GM23338 (cell line): ENCODE measurements at regions not wholly inside any gene's neighbourhood (a gene's known extent, or its start where the extent isn't known, plus 50 kb on each side); places are given as distances from the start of the nearest gene placed in this dataset.

Experiments
- ATAC-seq: fragments of 200-7000 bp; cut with Tn5 transposase; 3 replicates; pipeline ENCODE4 v1.9.1; 2020
- DNase-seq: peaks from one replicate; pipeline ENCODE4 v3.0.0-alpha.2; 2015; ENCODE audit warnings: low spot score
- H2AFZ ChIP-seq: fragments of 200-600 bp; sonication (generic); 2 replicates; pipeline ENCODE4 v1.8.0; 2016; ENCODE audit warnings: antibody characterized with exemption, mild to moderate bottlenecking, moderate library complexity
- H3F3A ChIP-seq: fragments of 200-600 bp; sonication (generic); replicated peaks from 2 replicates; pipeline ENCODE4 v1.8.0; 2017; ENCODE audit warnings: antibody characterized with exemption, mixed run types, low read depth
- H3K27ac ChIP-seq: fragments of 200-600 bp; sonication (generic); 2 replicates; pipeline ENCODE4 v1.6.1; 2016; ENCODE audit warnings: low read depth
- H3K27me3 ChIP-seq: fragments of 200-600 bp; sonication (generic); 2 replicates; pipeline ENCODE4 v1.8.0; 2016; ENCODE audit warnings: mild to moderate bottlenecking, mixed run types, moderate library complexity; ENCODE audit not compliant: insufficient read depth
- H3K36me3 ChIP-seq: fragments of 200-600 bp; sonication (generic); 2 replicates; pipeline ENCODE4 v1.8.0; 2016; ENCODE audit warnings: mild to moderate bottlenecking; ENCODE audit not compliant: insufficient read depth
- H3K4me1 ChIP-seq: fragments of 200-600 bp; sonication (generic); 2 replicates; pipeline ENCODE4 v1.8.0; 2016; ENCODE audit warnings: mild to moderate bottlenecking, moderate library complexity; ENCODE audit not compliant: insufficient read depth
- H3K4me2 ChIP-seq: fragments of 200-600 bp; sonication (generic); 2 replicates; pipeline ENCODE4 v1.7.1; 2017; ENCODE audit warnings: mixed run types
- H3K4me3 ChIP-seq: fragments of 200-600 bp; sonication (generic); 2 replicates; pipeline ENCODE4 v1.6.1; 2016; ENCODE audit warnings: mixed run types
- H3K79me2 ChIP-seq: fragments of 200-600 bp; sonication (generic); replicated peaks from 2 replicates; pipeline ENCODE4 v1.8.0; 2017; ENCODE audit warnings: mild to moderate bottlenecking; ENCODE audit not compliant: insufficient read depth
- H3K9me2 ChIP-seq: fragments of 200-600 bp; sonication (generic); 2 replicates; pipeline ENCODE4 v1.8.0; 2017; ENCODE audit not compliant: insufficient read depth
- H4K20me1 ChIP-seq: fragments of 200-600 bp; sonication (generic); replicated peaks from 2 replicates; pipeline ENCODE4 v1.8.0; 2017; ENCODE audit warnings: mild to moderate bottlenecking; ENCODE audit not compliant: insufficient read depth
- H3K27ac Mint-ChIP-seq: 2 replicates; pipeline ENCODE4 v1.8.0; 2020; ENCODE audit warnings: inconsistent platforms, mild to moderate bottlenecking, moderate library complexity, mixed read lengths
- H3K27me3 Mint-ChIP-seq: 3 replicates; pipeline ENCODE4 v1.8.0; 2022; ENCODE audit warnings: low read depth, mild to moderate bottlenecking, moderate library complexity, mixed read lengths, inconsistent platforms; ENCODE audit not compliant: insufficient read depth, poor library complexity
- H3K36me3 Mint-ChIP-seq: 3 replicates; pipeline ENCODE4 v1.8.0; 2021; ENCODE audit warnings: low read depth, mild to moderate bottlenecking, inconsistent platforms, moderate library complexity, mixed read lengths
- H3K4me1 Mint-ChIP-seq: 3 replicates; pipeline ENCODE4 v1.8.0; 2020; ENCODE audit warnings: mild to moderate bottlenecking, inconsistent platforms, mixed read lengths
- H3K4me3 Mint-ChIP-seq: 3 replicates; pipeline ENCODE4 v1.8.0; 2021; ENCODE audit warnings: moderate library complexity, mild to moderate bottlenecking, inconsistent platforms, mixed read lengths
- H3K9me3 Mint-ChIP-seq: 3 replicates; pipeline ENCODE4 v1.8.0; 2020; ENCODE audit warnings: moderate library complexity, mild to moderate bottlenecking, inconsistent platforms, mixed read lengths
- CREB1 ChIP-seq: fragments of 250-450 bp; sonication (Bioruptor Pico); IDR thresholded peaks from 2 replicates; pipeline ENCODE4 v1.5.0; 2020; ENCODE audit warnings: low read depth, mild to moderate bottlenecking, moderate library complexity
- EZH2phosphoT487 ChIP-seq: fragments of 200-600 bp; sonication (generic); IDR thresholded peaks from one replicate; pipeline ENCODE4 v1.8.1; 2018; ENCODE audit warnings: antibody characterized with exemption; ENCODE audit not compliant: unreplicated experiment
- NANOG ChIP-seq: IDR thresholded peaks from 2 replicates; pipeline ENCODE4 v1.6.1; 2016; ENCODE audit warnings: antibody characterized with exemption, borderline replicate concordance
- STAT1 ChIP-seq: IDR thresholded peaks from one replicate; pipeline ENCODE4 v1.6.1; 2016; ENCODE audit warnings: antibody characterized with exemption; ENCODE audit not compliant: unreplicated experiment
- ZNF114 ChIP-seq: fragments of 250-450 bp; sonication (Bioruptor Pico); IDR thresholded peaks from 2 replicates; pipeline ENCODE4 v1.5.0; 2020; ENCODE audit warnings: mild to moderate bottlenecking, moderate library complexity
- ZNF462 ChIP-seq: fragments of 250-450 bp; sonication (Bioruptor Pico); IDR thresholded peaks from 2 replicates; pipeline ENCODE4 v1.5.0; 2020; ENCODE audit warnings: mild to moderate bottlenecking, moderate library complexity
- TF ChIP-seq, protein P1 (sequence below): IDR thresholded peaks from one replicate; pipeline ENCODE4 v1.6.1; 2018; ENCODE audit warnings: antibody characterized with exemption; ENCODE audit not compliant: unreplicated experiment

DNA sequence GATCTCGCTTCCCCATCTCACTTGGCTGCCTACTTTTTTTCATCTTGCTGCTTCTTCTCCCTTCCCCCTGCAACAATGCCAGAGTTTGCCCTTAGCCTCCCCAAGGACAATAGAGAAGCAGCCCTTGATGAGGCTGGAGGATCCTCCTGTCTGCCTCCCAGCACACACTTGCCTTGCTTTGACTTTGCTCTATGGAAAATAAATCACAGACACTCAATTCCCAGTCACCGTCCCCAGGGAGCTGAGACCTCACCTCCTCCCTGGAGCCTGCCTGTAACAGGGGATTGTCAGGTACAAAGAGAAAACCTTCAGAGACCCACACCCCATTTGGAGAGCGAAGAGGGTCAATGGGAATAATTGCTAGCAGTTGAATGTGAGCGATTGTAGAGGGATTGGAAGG lies 242.1 kb upstream of the ZNF462 start (continued):
- TF ChIP-seq, protein P1, sequence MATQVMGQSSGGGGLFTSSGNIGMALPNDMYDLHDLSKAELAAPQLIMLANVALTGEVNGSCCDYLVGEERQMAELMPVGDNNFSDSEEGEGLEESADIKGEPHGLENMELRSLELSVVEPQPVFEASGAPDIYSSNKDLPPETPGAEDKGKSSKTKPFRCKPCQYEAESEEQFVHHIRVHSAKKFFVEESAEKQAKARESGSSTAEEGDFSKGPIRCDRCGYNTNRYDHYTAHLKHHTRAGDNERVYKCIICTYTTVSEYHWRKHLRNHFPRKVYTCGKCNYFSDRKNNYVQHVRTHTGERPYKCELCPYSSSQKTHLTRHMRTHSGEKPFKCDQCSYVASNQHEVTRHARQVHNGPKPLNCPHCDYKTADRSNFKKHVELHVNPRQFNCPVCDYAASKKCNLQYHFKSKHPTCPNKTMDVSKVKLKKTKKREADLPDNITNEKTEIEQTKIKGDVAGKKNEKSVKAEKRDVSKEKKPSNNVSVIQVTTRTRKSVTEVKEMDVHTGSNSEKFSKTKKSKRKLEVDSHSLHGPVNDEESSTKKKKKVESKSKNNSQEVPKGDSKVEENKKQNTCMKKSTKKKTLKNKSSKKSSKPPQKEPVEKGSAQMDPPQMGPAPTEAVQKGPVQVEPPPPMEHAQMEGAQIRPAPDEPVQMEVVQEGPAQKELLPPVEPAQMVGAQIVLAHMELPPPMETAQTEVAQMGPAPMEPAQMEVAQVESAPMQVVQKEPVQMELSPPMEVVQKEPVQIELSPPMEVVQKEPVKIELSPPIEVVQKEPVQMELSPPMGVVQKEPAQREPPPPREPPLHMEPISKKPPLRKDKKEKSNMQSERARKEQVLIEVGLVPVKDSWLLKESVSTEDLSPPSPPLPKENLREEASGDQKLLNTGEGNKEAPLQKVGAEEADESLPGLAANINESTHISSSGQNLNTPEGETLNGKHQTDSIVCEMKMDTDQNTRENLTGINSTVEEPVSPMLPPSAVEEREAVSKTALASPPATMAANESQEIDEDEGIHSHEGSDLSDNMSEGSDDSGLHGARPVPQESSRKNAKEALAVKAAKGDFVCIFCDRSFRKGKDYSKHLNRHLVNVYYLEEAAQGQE = no peak
- TF ChIP-seq NANOG (no peak), ZNF114 (no peak)

DNA sequence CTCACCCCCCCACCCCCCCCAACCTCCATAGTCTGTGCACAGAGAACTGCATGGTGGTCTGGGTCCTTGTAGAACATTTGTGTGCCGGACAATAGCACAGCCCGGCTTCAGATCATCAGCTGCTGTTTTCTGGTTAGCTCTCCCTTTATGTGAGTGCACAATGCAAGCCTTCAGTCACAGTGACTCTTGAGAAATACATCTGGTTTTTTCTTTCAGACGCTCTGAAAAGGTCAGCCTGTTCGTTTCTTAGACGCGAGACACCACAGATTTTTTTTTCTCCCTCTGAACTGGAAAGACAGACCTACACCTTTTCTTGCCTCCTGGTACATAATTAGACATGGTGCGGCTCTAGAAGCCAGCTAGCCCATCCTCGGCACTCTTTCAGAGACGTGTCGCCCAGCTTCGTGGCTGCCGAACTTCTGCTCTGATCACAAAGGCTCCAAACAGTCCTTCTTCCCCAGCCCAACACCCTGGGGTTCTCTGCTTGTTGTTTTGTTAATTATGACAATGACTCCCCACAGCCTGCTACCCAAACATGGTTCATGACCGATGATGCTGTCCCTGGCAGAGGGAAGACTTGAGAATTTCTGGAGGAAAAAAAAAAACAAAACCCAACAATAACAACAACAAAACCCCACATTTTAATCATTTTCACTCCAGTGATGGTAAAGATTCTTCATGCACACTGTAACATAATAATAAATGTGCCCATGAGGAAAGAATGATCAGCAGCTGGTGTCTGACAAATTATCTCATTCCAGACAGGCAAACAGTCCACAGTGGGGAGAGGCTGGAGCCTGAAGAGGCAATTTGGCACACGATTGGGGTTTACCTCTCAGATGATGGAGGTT lies 241.4 kb upstream of the ZNF462 start:
- no peak for TF ChIP-seq EZH2phosphoT487
- TF ChIP-seq STAT1 = no peak
- TF ChIP-seq CREB1 (CRISPR knock-in tag) = 0 out of 2 replicates have a peak, but pooled peaks have one; percentile 7
- TF ChIP-seq NANOG = no peak
- peak; percentile 40; the same call in 1 of the 2 replicates for TF ChIP-seq ZNF462 (CRISPR knock-in tag)
- H3K4me2 ChIP-seq = peak overlapping the region; percentile 68
- ATAC-seq (peak; percentile 93), DNase-seq (peak; percentile 40)
- peaks cover 22% of the 10 kb centered on the region for H3K4me1 ChIP-seq
- Mint-ChIP-seq H3K36me3 (no peaks in the 10 kb centered on the region), H3K4me1 (peaks cover 32% of the 10 kb centered on the region), H3K9me3 (no peaks in the 10 kb centered on the region; the same call in 2 of the 3 replicates), H3K27me3 (no peaks in the 10 kb centered on the region), H3K4me3 (peak overlapping the region; percentile 54), H3K27ac (no peak overlapping the region; the same call in 1 of the 2 replicates)
- peak overlapping the region; percentile 94 for H2AFZ ChIP-seq
- no peaks in the 10 kb centered on the region for H3K27me3 ChIP-seq
- H3K36me3 ChIP-seq = no peaks in the 10 kb centered on the region
- no peak overlapping the region for H3K27ac ChIP-seq
- 0 out of 2 replicates have a peak overlapping the region, but pooled peaks have one; percentile 36 for H3K4me3 ChIP-seq
- no peaks in the 10 kb centered on the region for H4K20me1 ChIP-seq
- H3K79me2 ChIP-seq = no peaks in the 10 kb centered on the region
- no peaks in the 10 kb centered on the region for H3F3A ChIP-seq
- H3K9me2 ChIP-seq = no peaks in the 10 kb centered on the region
